Thyroid gland (tissue), 4 donors: ENCODE measurements at regions not wholly inside any gene's neighbourhood (a gene's known extent, or its start where the extent isn't known, plus 50 kb on each side); places are given as distances from the start of the nearest gene placed in this dataset.

Experiments used
- CTCF ChIP-seq, 6 experiments: fragments of 200-600 bp in 3 of 6; fragments of 450-650 bp in 3 of 6; sonication (generic) in 3 of 6; IDR thresholded peaks; one replicate each; pipeline ENCODE4 v1.5.1; 2016 to 2019; ENCODE audit warnings: antibody characterized with exemption in 6 of 6, mild to moderate bottlenecking in 2 of 6, inconsistent platforms in 1 of 6, moderate library complexity in 1 of 6
- POLR2A ChIP-seq, 2 donors: fragments of 450-650 bp; IDR thresholded peaks; one replicate each; pipeline ENCODE4 v1.6.1; 2017; ENCODE audit warnings: antibody characterized with exemption in 2 of 2, mild to moderate bottlenecking in 2 of 2, moderate library complexity in 1 of 2

- TF ChIP-seq CTCF (IDR thresholded peaks at IDR 0.05): no peak
- no peak for TF ChIP-seq POLR2A (IDR thresholded peaks at IDR 0.05)
These were observed 592.9 kb downstream of the TFAP2B start for GRCh38 chr6:51411496-51412125.
